ENCODE measurements at regions not wholly inside any gene's neighbourhood (a gene's known extent, or its start where the extent isn't known, plus 50 kb on each side); places are given as distances from the start of the nearest gene placed in this dataset.

- TF ChIP-seq CTCF (conservative IDR thresholded peaks at IDR 0.05; ENCODE audit: low read depth in 2 of 2) (no peak), EZH2phosphoT487 (IDR thresholded peaks at IDR 0.05; ENCODE audit: unreplicated experiment) (no peak), REST (IDR thresholded peaks at IDR 0.05; ENCODE audit: unreplicated experiment) (no peak), ZNF114 (CRISPR knock-in tag; IDR thresholded peaks at IDR 0.05) (no peak), POLR2AphosphoS5 (IDR thresholded peaks at IDR 0.05; ENCODE audit: low read depth) (no peak), JUNB (IDR thresholded peaks at IDR 0.05; ENCODE audit: unreplicated experiment) (no peak), EZH2 (IDR thresholded peaks at IDR 0.05; ENCODE audit: low read depth, unreplicated experiment) (no peak), CREB1 (CRISPR knock-in tag; IDR thresholded peaks at IDR 0.05; ENCODE audit: low read depth) (no peak)
- TF ChIP-seq, protein P1, sequence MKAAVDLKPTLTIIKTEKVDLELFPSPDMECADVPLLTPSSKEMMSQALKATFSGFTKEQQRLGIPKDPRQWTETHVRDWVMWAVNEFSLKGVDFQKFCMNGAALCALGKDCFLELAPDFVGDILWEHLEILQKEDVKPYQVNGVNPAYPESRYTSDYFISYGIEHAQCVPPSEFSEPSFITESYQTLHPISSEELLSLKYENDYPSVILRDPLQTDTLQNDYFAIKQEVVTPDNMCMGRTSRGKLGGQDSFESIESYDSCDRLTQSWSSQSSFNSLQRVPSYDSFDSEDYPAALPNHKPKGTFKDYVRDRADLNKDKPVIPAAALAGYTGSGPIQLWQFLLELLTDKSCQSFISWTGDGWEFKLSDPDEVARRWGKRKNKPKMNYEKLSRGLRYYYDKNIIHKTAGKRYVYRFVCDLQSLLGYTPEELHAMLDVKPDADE (IDR thresholded peaks at IDR 0.05) = no peak
- TF ChIP-seq, protein P2, sequence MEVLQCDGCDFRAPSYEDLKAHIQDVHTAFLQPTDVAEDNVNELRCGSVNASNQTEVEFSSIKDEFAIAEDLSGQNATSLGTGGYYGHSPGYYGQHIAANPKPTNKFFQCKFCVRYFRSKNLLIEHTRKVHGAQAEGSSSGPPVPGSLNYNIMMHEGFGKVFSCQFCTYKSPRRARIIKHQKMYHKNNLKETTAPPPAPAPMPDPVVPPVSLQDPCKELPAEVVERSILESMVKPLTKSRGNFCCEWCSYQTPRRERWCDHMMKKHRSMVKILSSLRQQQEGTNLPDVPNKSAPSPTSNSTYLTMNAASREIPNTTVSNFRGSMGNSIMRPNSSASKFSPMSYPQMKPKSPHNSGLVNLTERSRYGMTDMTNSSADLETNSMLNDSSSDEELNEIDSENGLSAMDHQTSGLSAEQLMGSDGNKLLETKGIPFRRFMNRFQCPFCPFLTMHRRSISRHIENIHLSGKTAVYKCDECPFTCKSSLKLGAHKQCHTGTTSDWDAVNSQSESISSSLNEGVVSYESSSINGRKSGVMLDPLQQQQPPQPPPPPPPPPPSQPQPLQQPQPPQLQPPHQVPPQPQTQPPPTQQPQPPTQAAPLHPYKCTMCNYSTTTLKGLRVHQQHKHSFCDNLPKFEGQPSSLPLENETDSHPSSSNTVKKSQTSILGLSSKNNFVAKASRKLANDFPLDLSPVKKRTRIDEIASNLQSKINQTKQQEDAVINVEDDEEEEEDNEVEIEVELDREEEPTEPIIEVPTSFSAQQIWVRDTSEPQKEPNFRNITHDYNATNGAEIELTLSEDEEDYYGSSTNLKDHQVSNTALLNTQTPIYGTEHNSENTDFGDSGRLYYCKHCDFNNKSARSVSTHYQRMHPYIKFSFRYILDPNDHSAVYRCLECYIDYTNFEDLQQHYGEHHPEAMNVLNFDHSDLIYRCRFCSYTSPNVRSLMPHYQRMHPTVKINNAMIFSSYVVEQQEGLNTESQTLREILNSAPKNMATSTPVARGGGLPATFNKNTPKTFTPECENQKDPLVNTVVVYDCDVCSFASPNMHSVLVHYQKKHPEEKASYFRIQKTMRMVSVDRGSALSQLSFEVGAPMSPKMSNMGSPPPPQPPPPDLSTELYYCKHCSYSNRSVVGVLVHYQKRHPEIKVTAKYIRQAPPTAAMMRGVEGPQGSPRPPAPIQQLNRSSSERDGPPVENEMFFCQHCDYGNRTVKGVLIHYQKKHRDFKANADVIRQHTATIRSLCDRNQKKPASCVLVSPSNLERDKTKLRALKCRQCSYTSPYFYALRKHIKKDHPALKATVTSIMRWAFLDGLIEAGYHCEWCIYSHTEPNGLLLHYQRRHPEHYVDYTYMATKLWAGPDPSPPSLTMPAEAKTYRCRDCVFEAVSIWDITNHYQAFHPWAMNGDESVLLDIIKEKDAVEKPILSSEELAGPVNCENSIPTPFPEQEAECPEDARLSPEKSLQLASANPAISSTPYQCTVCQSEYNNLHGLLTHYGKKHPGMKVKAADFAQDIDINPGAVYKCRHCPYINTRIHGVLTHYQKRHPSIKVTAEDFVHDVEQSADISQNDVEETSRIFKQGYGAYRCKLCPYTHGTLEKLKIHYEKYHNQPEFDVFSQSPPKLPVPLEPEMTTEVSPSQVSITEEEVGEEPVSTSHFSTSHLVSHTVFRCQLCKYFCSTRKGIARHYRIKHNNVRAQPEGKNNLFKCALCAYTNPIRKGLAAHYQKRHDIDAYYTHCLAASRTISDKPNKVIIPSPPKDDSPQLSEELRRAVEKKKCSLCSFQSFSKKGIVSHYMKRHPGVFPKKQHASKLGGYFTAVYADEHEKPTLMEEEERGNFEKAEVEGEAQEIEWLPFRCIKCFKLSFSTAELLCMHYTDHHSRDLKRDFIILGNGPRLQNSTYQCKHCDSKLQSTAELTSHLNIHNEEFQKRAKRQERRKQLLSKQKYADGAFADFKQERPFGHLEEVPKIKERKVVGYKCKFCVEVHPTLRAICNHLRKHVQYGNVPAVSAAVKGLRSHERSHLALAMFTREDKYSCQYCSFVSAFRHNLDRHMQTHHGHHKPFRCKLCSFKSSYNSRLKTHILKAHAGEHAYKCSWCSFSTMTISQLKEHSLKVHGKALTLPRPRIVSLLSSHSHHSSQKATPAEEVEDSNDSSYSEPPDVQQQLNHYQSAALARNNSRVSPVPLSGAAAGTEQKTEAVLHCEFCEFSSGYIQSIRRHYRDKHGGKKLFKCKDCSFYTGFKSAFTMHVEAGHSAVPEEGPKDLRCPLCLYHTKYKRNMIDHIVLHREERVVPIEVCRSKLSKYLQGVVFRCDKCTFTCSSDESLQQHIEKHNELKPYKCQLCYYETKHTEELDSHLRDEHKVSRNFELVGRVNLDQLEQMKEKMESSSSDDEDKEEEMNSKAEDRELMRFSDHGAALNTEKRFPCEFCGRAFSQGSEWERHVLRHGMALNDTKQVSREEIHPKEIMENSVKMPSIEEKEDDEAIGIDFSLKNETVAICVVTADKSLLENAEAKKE (CRISPR knock-in tag; IDR thresholded peaks at IDR 0.05) = no peak
These were observed 529.9 kb upstream of the CAMK1G start for GRCh38 chr1:209053587-209053986.

All from GM23338 (cell line).